KMS-11 (cell line): ENCODE measurements at regions not wholly inside any gene's neighbourhood (a gene's known extent, or its start where the extent isn't known, plus 50 kb on each side); places are given as distances from the start of the nearest gene placed in this dataset.
A peak's percentile ranks its signal among the peaks of the same experiment; 100 is the strongest.

Experiments
- H2AFZ ChIP-seq: fragments of 200-600 bp; sonication (generic); 2 replicates; pipeline ENCODE4 v1.6.1; 2016; ENCODE audit warnings: antibody characterized with exemption, mixed run types, low read depth
- H3K27ac ChIP-seq: fragments of 200-600 bp; sonication (generic); 2 replicates; pipeline ENCODE4 v1.6.1; 2016; ENCODE audit warnings: mild to moderate bottlenecking, mixed run types
- H3K27me3 ChIP-seq: fragments of 200-600 bp; sonication (generic); 2 replicates; pipeline ENCODE4 v1.6.1; 2017; ENCODE audit warnings: mild to moderate bottlenecking, low read depth, mixed run types, moderate library complexity; ENCODE audit not compliant: insufficient read depth
- H3K36me3 ChIP-seq: fragments of 200-600 bp; sonication (generic); 2 replicates; pipeline ENCODE4 v1.6.1; 2017; ENCODE audit warnings: mild to moderate bottlenecking, mixed run types; ENCODE audit not compliant: insufficient read depth
- H3K4me1 ChIP-seq: fragments of 200-600 bp; sonication (generic); 2 replicates; pipeline ENCODE4 v1.6.1; 2016; ENCODE audit warnings: mild to moderate bottlenecking, low read depth, mixed run types; ENCODE audit not compliant: poor library complexity, severe bottlenecking
- H3K4me2 ChIP-seq: fragments of 200-600 bp; sonication (generic); 2 replicates; pipeline ENCODE4 v1.7.0; 2016; ENCODE audit warnings: mild to moderate bottlenecking, mixed run types
- H3K4me3 ChIP-seq: fragments of 200-600 bp; sonication (generic); IDR thresholded peaks from 2 replicates; pipeline ENCODE4 v1.6.1; 2017; ENCODE audit warnings: low read depth, low read length, mixed read lengths; ENCODE audit not compliant: insufficient read depth
- H3K79me2 ChIP-seq: fragments of 200-600 bp; sonication (generic); 2 replicates; pipeline ENCODE4 v1.6.1; 2016; ENCODE audit warnings: low read depth, mixed run types; ENCODE audit not compliant: insufficient read depth
- H3K9ac ChIP-seq: fragments of 200-600 bp; sonication (generic); 2 replicates; pipeline ENCODE4 v1.6.1; 2016; ENCODE audit warnings: mild to moderate bottlenecking, mixed run types
- H4K20me1 ChIP-seq: fragments of 200-600 bp; sonication (generic); 2 replicates; pipeline ENCODE4 v1.6.1; 2016; ENCODE audit warnings: mild to moderate bottlenecking, mixed run types; ENCODE audit not compliant: insufficient read depth
- TF ChIP-seq, protein P1 (sequence below): fragments of 200-600 bp; sonication (generic); conservative IDR thresholded peaks from 2 replicates; pipeline ENCODE4 v1.6.1; 2017; ENCODE audit warnings: low read depth, mild to moderate bottlenecking, antibody characterized with exemption, low read length, moderate library complexity, mixed read lengths

- H3K4me3 ChIP-seq, result no peak overlapping the region
- no peaks in the 10 kb centered on the region for H3K4me1 ChIP-seq
- H3K27me3 ChIP-seq, result no peaks in the 10 kb centered on the region
- H2AFZ ChIP-seq, result no peak overlapping the region
- H3K4me2 ChIP-seq, result no peak overlapping the region
- no peaks in the 10 kb centered on the region for H3K79me2 ChIP-seq
- no peaks in the 10 kb centered on the region for H4K20me1 ChIP-seq
- TF ChIP-seq, protein P1, sequence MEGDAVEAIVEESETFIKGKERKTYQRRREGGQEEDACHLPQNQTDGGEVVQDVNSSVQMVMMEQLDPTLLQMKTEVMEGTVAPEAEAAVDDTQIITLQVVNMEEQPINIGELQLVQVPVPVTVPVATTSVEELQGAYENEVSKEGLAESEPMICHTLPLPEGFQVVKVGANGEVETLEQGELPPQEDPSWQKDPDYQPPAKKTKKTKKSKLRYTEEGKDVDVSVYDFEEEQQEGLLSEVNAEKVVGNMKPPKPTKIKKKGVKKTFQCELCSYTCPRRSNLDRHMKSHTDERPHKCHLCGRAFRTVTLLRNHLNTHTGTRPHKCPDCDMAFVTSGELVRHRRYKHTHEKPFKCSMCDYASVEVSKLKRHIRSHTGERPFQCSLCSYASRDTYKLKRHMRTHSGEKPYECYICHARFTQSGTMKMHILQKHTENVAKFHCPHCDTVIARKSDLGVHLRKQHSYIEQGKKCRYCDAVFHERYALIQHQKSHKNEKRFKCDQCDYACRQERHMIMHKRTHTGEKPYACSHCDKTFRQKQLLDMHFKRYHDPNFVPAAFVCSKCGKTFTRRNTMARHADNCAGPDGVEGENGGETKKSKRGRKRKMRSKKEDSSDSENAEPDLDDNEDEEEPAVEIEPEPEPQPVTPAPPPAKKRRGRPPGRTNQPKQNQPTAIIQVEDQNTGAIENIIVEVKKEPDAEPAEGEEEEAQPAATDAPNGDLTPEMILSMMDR, result no peak
- H3K27ac ChIP-seq, result no peak overlapping the region
- H3K9ac ChIP-seq, result no peak overlapping the region
- H3K36me3 ChIP-seq, result no peaks in the 10 kb centered on the region
Observed at GRCh38 chr11:13174090-13174489, 103.5 kb upstream of the BMAL1 start.

GRCh38 chr11:13183094-13183825 is 94.3 kb upstream of the BMAL1 start:
- no peaks in the 10 kb centered on the region for H3K79me2 ChIP-seq
- H3K4me1 ChIP-seq, result no peaks in the 10 kb centered on the region
- H3K27me3 ChIP-seq, result no peaks in the 10 kb centered on the region
- H3K36me3 ChIP-seq, result no peaks in the 10 kb centered on the region
- peak overlapping the region; percentile 83 for H2AFZ ChIP-seq
- TF ChIP-seq, protein P1, result peak; percentile 70
- H3K4me3 ChIP-seq, result no peak overlapping the region
- H4K20me1 ChIP-seq, result no peaks in the 10 kb centered on the region
- peak overlapping the region; percentile 63 for H3K4me2 ChIP-seq
- no peak overlapping the region for H3K27ac ChIP-seq
- no peak overlapping the region for H3K9ac ChIP-seq

DNA sequence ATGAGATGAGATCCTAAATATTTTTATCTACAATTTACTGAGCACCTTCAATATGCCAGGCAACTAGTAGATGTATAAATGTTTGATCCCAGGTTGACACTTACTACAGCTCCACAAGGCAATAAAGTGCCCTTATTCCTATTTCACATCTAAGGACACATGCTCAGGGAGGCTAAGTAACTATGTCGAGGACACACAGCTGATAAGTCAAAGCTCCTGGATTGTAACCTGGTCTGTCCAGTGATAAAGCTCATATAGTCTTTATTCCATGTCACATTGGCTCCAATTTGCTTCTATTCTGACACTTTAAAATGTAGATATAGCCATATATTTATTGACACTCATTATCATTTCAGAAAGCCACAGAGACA is 93.8 kb upstream of the BMAL1 start:
- H3K27me3 ChIP-seq, result no peaks in the 10 kb centered on the region
- H3K36me3 ChIP-seq, result no peaks in the 10 kb centered on the region
- no peak overlapping the region; the same call in 1 of the 2 replicates for H2AFZ ChIP-seq
- H3K4me1 ChIP-seq, result no peaks in the 10 kb centered on the region
- H3K79me2 ChIP-seq, result no peaks in the 10 kb centered on the region
- TF ChIP-seq, protein P1, result no peak
- H4K20me1 ChIP-seq, result no peaks in the 10 kb centered on the region
- H3K9ac ChIP-seq, result no peak overlapping the region
- H3K27ac ChIP-seq, result no peak overlapping the region
- no peak overlapping the region for H3K4me3 ChIP-seq
- no peak overlapping the region for H3K4me2 ChIP-seq

- Histone ChIP-seq H3K36me3 (no peaks in the 10 kb centered on the region), H2AFZ (no peak overlapping the region), H3K4me1 (no peaks in the 10 kb centered on the region), H3K4me3 (no peak overlapping the region), H4K20me1 (no peaks in the 10 kb centered on the region), H3K27me3 (no peaks in the 10 kb centered on the region), H3K27ac (no peak overlapping the region), H3K4me2 (no peak overlapping the region), H3K9ac (no peak overlapping the region), H3K79me2 (no peaks in the 10 kb centered on the region)
- TF ChIP-seq, protein P1, result no peak
Observed at GRCh38 chr11:13184295-13184794, 93.2 kb upstream of the BMAL1 start.
